ENCODE measurements at regions not wholly inside any gene's neighbourhood (a gene's known extent, or its start where the extent isn't known, plus 50 kb on each side); places are given as distances from the start of the nearest gene placed in this dataset.

DNA sequence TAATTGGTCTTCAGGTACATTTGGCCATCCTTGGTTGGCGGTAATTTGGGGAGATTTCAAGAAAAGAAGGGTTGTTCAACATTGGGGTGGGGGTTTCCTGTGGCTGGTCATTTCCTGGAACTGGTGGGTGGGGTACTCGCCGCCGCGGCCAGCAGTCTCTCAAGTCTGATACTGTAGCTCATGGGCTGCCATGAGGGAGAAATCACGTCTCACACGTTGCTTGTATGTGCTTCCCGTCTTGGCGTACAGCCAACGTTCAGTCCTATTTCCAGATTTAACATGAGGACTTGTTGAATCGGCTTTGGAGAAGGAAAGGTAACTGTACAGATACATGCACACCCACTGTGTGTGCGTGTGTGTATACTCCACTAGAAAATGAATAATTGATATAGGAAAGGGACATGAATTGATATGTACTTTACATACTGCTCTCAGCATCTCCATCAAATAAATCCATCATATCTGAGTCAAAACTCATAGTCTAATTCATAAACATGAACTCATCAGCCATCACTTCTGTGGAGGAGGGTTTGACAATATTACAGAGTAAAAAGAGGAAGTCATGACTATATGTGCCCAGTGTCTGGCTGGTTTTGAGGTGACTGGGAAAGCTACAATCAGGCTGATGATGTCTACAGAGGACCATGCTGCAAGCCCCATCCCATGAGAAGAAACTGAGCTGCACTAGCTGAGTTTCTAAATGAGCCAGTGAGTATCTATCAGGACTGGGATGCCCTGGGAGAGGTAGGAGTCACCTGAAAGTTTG, 418.1 kb downstream of the TSHZ3 start:
- TF ChIP-seq POLR2A (IDR thresholded peaks at IDR 0.05; ENCODE audit: low read depth, low read length), result no peak
- DNase-seq (ENCODE audit: insufficient read length, low spot score), result no peak

DNA sequence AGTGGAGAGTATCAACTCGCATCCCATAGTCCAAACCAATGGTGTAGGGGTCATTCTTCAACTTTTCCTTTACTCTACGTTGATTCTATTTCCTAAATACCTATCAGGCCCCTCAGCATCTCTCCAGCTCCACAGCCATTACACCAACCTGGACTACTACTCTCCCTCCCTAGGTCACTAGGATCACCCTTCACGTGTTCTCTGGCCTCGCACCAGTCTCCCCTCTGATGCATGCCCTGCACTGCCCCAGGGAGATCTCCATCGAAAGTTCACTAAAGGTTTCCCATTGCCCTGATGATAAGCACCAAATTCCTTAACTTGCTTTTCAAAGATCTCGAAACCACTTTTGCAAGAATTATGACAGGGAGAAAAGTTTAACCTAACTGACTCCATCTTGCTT, 421.5 kb downstream of the TSHZ3 start:
- no peak for DNase-seq (ENCODE audit: insufficient read length, low spot score)

More for the DNA sequence above, 418.1 kb downstream of the TSHZ3 start:
- no peak for FAIRE-seq

DNA sequence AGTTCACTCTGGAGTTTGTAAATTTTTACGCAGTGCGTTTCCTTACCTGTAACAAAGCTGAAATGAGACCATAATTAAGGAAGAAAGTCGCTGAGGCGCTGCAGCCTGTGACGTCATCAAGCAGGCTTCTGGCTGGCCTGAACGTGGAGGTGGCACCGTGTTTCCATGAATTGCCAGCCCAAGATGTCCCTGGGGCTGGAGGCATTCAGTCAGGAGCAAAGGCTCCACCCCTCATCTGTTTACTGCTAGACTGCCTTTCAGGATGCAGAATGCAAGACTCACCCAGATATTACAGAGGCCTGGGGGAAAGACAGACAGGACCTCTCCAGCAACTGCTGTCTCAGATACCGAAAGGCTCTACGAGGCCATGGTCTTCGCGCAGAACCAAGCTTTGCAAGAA, 424.6 kb downstream of the TSHZ3 start:
- TF ChIP-seq POLR2A (IDR thresholded peaks at IDR 0.05; ENCODE audit: low read depth, low read length), result no peak
- DNase-seq (ENCODE audit: insufficient read length, low spot score) (no peak), FAIRE-seq (no peak)

More for the DNA sequence above, 421.5 kb downstream of the TSHZ3 start:
- no peak for FAIRE-seq
- no peak for TF ChIP-seq POLR2A (IDR thresholded peaks at IDR 0.05; ENCODE audit: low read depth, low read length)

DNA sequence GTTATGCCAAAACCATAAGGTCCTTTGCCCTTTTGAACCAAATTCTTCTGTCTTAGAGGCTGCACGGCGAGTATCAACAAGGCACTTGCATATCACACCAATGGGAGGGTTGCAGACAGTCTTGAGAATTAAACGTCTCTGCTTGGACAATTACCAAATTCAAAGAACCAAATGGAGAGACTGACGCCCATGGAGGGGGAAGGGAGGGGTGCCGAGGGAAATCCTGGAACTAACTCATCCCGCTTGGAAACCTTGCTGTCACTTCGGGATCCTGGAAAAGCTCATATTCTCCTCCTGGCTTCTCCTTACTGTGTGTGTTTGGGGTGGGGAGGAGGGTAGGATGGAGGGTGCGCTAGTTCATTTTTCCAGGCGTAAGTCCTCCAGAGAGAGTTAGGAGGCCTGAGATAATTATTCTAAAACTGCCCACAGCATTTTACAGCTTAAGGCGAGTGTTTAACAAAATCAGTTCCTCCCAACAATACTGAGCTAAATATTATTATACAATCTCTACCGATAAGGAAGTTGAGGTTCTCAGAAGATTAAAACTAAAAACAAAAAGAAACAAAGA, 425.1 kb downstream of the TSHZ3 start:
- no peak for DNase-seq (ENCODE audit: insufficient read length, low spot score)
- no peak for FAIRE-seq
- no peak for TF ChIP-seq POLR2A (IDR thresholded peaks at IDR 0.05; ENCODE audit: low read depth, low read length)

DNA sequence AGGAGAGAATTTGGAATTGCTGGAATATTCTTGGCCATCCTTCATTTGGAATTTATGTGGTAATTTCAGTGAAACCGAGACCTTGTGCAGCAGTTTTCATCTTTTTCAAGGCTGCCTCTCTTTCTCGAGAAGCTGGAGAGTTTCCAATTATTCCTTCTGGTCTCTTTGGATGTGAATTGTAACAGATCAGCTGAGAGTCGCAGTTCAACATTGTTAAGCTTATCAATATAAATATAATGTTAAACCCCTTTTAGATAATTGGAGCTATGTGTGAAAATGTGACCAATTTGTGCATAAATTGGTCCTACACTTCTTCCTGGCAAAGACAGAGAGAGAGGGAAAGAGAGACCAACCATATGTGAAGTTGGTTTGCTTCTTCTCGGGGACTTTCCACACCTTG, 425.6 kb downstream of the TSHZ3 start:
- FAIRE-seq (no peak), DNase-seq (ENCODE audit: insufficient read length, low spot score) (no peak)
- no peak for TF ChIP-seq POLR2A (IDR thresholded peaks at IDR 0.05; ENCODE audit: low read depth, low read length)

DNA sequence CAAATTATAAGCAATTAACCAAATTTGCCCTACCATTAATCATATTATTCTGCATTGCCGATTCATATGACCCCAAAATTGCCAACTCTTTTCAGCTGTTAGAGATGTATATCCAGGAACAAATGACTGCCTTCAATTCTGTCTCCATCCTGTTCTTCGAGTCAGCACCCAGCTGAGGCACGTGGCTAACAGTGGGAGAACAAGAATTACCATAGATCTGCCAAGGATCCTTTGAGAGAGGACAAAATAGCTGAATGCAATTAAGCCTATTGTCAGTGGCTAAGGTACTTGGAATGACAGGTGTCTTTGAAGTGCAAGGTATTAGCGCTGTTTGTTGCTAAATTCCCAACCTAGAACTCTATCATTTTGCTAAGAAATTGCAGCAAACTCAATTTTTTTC, 426.1 kb downstream of the TSHZ3 start:
- FAIRE-seq, result no peak
- no peak for TF ChIP-seq POLR2A (IDR thresholded peaks at IDR 0.05; ENCODE audit: low read depth, low read length)
- DNase-seq (ENCODE audit: insufficient read length, low spot score), result no peak

DNA sequence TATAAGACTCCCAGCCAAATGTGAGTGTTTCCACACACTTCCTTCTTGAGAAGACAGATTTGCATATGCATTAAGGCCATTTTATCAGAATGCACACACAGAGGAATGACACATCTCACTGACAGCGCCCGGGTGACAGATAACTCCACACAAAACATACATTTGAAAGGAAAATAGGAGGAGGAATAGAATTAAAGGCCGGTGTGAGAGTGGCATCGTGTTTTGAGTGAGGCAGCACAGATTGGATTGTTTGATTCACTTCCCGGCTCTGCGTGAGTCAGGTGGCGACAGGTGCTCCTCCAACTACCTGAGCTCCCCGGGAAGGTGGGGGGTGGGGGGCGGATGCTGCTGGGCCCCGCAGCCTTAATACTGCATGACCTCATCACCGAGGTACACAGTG, 429.0 kb downstream of the TSHZ3 start:
- FAIRE-seq, result no peak

DNA sequence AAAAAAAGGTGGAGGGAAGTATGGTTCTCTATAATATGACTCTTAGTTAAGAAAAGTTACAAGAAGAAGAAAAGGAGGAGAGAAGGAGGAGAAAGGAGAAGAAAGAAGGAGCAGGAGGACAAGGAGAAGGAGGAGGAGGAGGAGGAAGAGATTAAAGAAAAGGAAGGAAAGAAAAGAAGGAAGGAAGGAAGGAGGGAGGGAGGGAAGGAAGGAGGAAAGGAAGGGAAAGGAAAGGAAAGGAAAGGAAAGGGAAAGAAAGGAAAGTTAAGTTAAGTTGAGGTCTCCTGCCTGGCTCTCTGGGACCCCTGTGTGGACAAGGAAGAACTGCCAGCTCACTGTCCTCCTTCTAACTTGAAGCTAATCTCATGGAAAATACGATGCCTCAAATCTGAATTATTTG, 429.5 kb downstream of the TSHZ3 start:
- TF ChIP-seq POLR2A (IDR thresholded peaks at IDR 0.05; ENCODE audit: low read depth, low read length), result no peak
- no peak for DNase-seq (ENCODE audit: insufficient read length, low spot score)
- no peak for FAIRE-seq

More for the DNA sequence above, 429.0 kb downstream of the TSHZ3 start:
- no peak for DNase-seq (ENCODE audit: insufficient read length, low spot score)
- no peak for TF ChIP-seq POLR2A (IDR thresholded peaks at IDR 0.05; ENCODE audit: low read depth, low read length)

DNA sequence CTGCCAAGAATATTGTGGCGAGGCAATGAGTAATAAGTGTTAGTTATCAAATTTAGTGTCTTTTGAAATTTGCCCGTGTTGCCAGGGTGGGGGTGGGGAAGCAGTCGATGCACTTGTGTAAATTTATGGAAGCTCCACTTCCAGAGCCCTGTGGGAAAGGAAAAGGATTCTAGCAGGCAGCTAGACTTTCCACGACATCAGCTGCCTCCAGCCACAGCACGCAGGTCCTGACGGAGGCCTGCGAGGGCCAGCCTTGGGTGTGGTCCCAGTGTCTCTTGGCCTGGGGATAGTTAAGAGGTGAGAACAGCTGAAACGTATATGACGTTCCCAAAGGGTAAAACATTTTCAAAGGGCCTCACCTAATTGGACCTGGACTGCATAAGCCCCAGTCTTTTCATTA, 433.0 kb downstream of the TSHZ3 start:
- DNase-seq (ENCODE audit: insufficient read length, low spot score), result no peak
- no peak for FAIRE-seq
- TF ChIP-seq POLR2A (IDR thresholded peaks at IDR 0.05; ENCODE audit: low read depth, low read length), result no peak

DNA sequence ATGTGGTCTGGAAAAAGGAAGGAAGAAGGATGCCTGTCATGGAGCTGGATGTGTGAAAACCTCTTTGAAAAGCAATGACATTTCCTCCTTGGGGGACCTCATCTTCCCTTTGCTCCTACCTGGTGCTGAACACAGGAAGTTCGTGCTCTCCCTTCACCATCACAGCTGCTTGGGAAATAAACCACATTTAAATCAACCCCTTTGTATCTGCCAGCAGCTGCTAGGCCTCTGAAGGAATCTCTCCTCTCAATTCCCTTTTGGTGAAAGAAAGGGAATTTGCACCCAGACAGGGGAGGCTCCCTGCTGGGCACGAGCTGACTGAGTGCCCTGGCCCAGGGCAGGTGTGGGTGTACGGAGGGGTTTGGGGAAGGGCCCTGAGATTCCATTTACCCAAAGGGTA, 437.7 kb downstream of the TSHZ3 start:
- DNase-seq (ENCODE audit: insufficient read length, low spot score), result no peak
- no peak for FAIRE-seq
- TF ChIP-seq POLR2A (IDR thresholded peaks at IDR 0.05; ENCODE audit: low read depth, low read length), result no peak

DNA sequence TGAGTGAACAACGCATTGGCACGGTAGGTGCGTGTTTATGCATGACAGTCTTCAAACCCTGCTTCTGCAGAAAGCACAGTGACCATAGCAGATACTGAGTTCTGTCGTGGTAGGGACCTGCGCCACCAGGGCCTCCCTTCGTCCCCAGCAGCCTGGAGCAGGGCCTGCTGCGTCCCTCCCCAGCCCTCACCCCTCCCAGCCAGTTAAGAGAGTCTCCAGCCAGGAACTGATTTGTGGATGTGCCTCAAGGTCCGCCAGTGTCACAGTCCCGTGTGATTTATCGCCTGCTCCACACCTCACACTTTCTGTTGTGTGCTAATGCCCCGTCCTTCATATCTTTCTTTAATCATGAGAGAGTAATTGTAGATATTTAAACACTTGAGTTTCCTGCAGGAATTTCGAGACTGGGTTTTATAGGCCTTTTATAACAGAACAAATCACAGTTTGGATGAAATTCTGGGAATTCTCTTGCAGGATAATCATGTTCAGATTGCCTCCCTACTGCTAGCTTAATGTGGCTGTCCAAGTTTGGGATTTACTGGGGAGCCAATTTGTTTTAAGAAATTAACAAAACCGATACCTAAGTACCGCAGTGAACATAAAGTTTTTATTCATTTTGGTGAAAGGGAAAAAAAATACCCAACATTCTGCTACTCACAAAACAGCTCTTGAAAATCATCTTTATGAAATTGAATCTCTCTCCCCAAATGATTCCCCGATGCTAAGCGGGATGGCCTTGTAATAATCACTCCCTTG, 438.6 kb downstream of the TSHZ3 start:
- FAIRE-seq (no peak), DNase-seq (ENCODE audit: insufficient read length, low spot score) (no peak)
- no peak for TF ChIP-seq POLR2A (IDR thresholded peaks at IDR 0.05; ENCODE audit: low read depth, low read length)

DNA sequence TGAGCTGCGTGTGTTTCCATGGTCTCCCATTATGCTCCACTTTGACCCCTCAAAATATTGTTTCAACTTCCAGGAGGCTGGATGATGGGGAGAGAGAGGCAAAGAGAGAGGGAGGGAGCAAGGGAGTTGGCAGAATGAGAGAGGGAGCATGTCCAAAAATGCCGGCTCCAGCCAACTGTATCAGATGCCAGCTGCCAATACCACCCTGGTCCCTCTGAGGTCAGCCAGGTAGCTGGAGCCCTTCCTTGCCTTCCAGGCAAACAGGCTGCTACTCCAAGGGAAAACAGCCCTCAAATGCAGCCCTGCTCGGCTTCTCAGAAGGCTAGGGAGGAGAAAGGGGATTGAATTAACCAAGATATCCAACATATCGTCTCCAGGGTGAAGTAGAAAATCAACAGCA, 440.0 kb downstream of the TSHZ3 start:
- FAIRE-seq (no peak), DNase-seq (ENCODE audit: insufficient read length, low spot score) (no peak)
- TF ChIP-seq POLR2A (IDR thresholded peaks at IDR 0.05; ENCODE audit: low read depth, low read length), result no peak

DNA sequence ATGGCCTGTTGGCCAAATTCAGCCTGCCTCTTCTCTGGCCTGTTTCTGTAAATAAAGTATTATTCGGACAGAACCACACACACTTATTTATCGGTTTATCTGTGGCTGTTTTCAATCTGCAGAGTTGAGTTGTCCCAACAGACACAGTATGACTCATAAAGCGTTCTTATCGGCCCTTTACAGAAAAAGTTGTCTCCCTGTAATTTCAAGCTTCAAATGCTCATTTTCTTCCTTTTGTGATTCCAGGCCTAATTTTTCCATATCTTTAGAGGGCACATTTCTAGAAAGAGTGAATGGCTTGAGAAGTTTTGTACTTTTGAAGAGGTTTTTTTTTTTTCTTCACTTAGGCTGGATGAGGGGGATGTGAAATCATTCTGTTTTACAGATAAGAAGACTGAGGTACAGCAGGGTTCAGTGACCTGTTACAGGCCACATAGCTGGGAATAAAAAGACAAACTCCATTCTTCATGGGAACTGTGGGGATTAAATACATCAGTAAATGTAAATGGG, 440.9 kb downstream of the TSHZ3 start:
- no peak for DNase-seq (ENCODE audit: insufficient read length, low spot score)
- TF ChIP-seq POLR2A (IDR thresholded peaks at IDR 0.05; ENCODE audit: low read depth, low read length), result no peak
- no peak for FAIRE-seq

DNA sequence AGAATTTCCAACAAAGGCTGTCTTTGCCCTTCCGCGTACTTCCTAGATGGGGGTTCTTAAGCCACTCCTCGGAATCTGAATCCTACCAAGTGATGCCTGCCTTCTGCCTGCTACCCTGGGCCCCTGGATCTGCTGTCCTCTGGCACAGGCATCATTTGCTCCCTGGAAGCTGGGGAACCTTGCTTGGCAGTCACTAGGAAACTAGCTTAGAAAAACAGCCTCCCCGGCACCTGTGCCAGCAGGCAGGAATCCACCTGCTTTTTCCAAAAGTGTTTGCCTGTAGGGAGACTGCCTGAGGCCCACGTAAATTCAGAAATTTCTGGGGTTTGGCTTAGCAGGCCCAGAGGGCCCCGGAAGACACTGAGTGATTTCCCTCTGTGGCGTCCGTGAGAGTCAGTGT, 442.4 kb downstream of the TSHZ3 start:
- TF ChIP-seq POLR2A (IDR thresholded peaks at IDR 0.05; ENCODE audit: low read depth, low read length), result no peak
- no peak for DNase-seq (ENCODE audit: insufficient read length, low spot score)
- FAIRE-seq, result no peak

Data from H54 (cell line).